ENCODE measurements at regions not wholly inside any gene's neighbourhood (a gene's known extent, or its start where the extent isn't known, plus 50 kb on each side); places are given as distances from the start of the nearest gene placed in this dataset.
"Not testable (repeated sequence)": the region's sequence is repeated elsewhere in the genome, so short reads cannot be mapped to it uniquely, and the experiment has no call there.

DNA sequence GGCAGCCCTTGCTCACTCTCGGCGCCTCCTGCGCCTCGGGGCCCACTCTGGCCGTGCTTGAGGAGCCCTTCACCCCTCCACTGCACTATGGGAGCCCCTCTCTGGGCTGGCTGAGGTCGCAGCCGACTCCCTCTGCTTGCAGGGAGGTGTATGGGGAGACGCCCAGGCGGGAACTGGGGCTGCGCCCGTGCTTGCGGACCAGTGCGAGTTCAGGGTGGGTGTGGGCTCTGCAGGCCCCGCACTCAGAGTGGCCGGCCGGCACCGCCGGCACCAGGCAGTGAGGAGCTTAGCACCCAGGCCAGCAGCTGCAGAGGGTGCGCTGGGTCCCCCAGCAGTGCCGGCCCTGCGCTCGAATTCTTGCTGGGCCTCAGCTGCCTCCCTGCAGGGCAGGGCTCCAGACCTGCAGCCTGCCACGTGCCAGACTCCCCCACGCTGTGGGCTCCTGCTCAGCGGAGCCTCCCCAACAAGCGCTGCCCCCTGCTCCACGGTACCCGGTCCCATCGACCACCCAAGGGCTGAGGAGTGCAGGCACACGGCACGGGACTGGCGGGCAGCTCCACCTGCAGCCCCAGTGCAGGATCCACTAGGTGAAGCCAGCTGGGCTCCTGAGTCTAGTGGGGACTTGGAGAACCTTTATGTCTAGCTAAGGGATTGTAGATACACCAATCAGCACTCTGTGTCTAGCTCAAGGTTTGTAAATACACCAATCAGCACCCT lies 54.0 kb upstream of the WWC2 start:
- H3K9ac ChIP-seq (replicated peaks; ENCODE audit: extremely low read depth, insufficient read depth, low read length); H3K4me3 ChIP-seq (replicated peaks in 1 of 3; ENCODE audit: insufficient read depth in 1 of 3, low read depth in 1 of 3, low read length in 3 of 3); BruUV-seq (replicated peaks); H3K9me1 ChIP-seq (replicated peaks; ENCODE audit: control insufficient read depth, extremely low read depth, insufficient read depth, low read length); H3K27me3 ChIP-seq (ENCODE audit: control insufficient read depth in 2 of 2, insufficient read depth in 2 of 2, low read length in 2 of 2); H4K20me1 ChIP-seq (replicated peaks; ENCODE audit: control insufficient read depth, extremely low read depth, insufficient read depth, low read length); DNase-seq (ENCODE audit: low read depth, low spot score); H3K27ac ChIP-seq (ENCODE audit: insufficient read depth, low read depth, low read length); intact Hi-C loops (cut with micrococcal nuclease); H3K36me3 ChIP-seq (ENCODE audit: control insufficient read depth in 2 of 2, extremely low read depth in 1 of 2, insufficient read depth in 2 of 2, low read length in 2 of 2); dilution Hi-C loops (cut with MboI; ENCODE audit: extremely low pct_ligation_motif_present, low sequenced_read_pairs); H3K9me3 ChIP-seq (replicated peaks; ENCODE audit: control insufficient read depth, insufficient read depth, low read length); H2AFZ ChIP-seq (ENCODE audit: low read depth, low read length); POLR2A ChIA-PET; H3K79me2 ChIP-seq (ENCODE audit: control insufficient read depth, insufficient read depth, low read length); H3K4me2 ChIP-seq (ENCODE audit: insufficient read depth, low read length); CTCF ChIA-PET; FAIRE-seq; H3K4me1 ChIP-seq (ENCODE audit: control insufficient read depth, extremely low read depth, insufficient read depth, low read length): not testable (repeated sequence)

DNA sequence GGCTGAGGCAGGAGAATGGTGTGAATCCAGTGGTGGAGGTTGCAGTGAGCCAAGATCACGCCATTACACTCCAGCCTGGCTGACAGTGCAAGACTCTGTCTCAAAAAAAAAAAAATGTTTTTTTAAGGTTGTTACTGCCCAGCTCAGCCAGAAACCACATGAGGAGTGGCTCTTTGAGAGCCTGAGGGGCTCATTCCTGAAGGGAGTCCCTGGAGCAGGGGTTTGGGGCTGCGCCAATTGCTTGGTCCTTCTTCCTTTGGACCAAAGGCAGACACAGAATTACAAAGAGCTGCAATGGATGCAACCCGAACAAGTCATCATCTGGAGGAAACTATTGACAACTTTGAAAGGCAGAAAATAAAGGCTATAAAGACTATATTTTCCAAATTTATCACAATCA lies 60.6 kb upstream of the WWC2 start:
- no peak overlapping the region for H3K4me2 ChIP-seq (ENCODE audit: insufficient read depth, low read length)
- BruUV-seq (replicated peaks): no TSS peak
- dilution Hi-C loops (cut with MboI; ENCODE audit: extremely low pct_ligation_motif_present, low sequenced_read_pairs) (no loop called here), intact Hi-C loops (cut with micrococcal nuclease) (no loop called here)
- TF ChIP-seq MYC (IDR thresholded peaks at IDR 0.05; ENCODE audit: low read depth, low read length) (no peak), FOS (IDR thresholded peaks at IDR 0.05; ENCODE audit: borderline replicate concordance, insufficient read depth, low read length) (no peak), POLR2A (IDR thresholded peaks at IDR 0.05; ENCODE audit: low read depth, low read length) (no peak), MAX (IDR thresholded peaks at IDR 0.05; ENCODE audit: insufficient read depth, insufficient read length) (no peak), POLR2AphosphoS5 (IDR thresholded peaks at IDR 0.05; ENCODE audit: insufficient read depth, low read depth, low read length) (no peak), GATA2 (IDR thresholded peaks at IDR 0.05; ENCODE audit: insufficient read depth, insufficient read length, low read depth, low read length) (no peak), EZH2 (IDR thresholded peaks at IDR 0.05; ENCODE audit: borderline replicate concordance, low read depth, low read length, severe bottlenecking) (no peak)
- TF ChIP-seq, protein P1, sequence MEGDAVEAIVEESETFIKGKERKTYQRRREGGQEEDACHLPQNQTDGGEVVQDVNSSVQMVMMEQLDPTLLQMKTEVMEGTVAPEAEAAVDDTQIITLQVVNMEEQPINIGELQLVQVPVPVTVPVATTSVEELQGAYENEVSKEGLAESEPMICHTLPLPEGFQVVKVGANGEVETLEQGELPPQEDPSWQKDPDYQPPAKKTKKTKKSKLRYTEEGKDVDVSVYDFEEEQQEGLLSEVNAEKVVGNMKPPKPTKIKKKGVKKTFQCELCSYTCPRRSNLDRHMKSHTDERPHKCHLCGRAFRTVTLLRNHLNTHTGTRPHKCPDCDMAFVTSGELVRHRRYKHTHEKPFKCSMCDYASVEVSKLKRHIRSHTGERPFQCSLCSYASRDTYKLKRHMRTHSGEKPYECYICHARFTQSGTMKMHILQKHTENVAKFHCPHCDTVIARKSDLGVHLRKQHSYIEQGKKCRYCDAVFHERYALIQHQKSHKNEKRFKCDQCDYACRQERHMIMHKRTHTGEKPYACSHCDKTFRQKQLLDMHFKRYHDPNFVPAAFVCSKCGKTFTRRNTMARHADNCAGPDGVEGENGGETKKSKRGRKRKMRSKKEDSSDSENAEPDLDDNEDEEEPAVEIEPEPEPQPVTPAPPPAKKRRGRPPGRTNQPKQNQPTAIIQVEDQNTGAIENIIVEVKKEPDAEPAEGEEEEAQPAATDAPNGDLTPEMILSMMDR (IDR thresholded peaks at IDR 0.05; ENCODE audit: extremely low read depth in 1 of 2, insufficient read depth in 1 of 2, low read depth in 1 of 2, low read length in 2 of 2): no peak
- FAIRE-seq: no peak
- no peaks in the 10 kb centered on the region for H3K79me2 ChIP-seq (ENCODE audit: control insufficient read depth, insufficient read depth, low read length)
- H3K27ac ChIP-seq (ENCODE audit: insufficient read depth, low read depth, low read length): no peak overlapping the region
- no peak overlapping the region for H3K4me3 ChIP-seq (replicated peaks in 1 of 3; ENCODE audit: insufficient read depth in 1 of 3, low read depth in 1 of 3, low read length in 3 of 3)
- no peaks in the 10 kb centered on the region for H3K9me3 ChIP-seq (replicated peaks; ENCODE audit: control insufficient read depth, insufficient read depth, low read length)
- H3K27me3 ChIP-seq (ENCODE audit: control insufficient read depth in 2 of 2, insufficient read depth in 2 of 2, low read length in 2 of 2): peaks cover 0 to 2% of the 10 kb centered on the region in 2 experiments
- POLR2A ChIA-PET: no interaction called here
- H2AFZ ChIP-seq (ENCODE audit: low read depth, low read length): no peak overlapping the region
- no peaks in the 10 kb centered on the region for H3K9me1 ChIP-seq (replicated peaks; ENCODE audit: control insufficient read depth, extremely low read depth, insufficient read depth, low read length)
- no peak for DNase-seq (ENCODE audit: low read depth, low spot score)
- H3K4me1 ChIP-seq (ENCODE audit: control insufficient read depth, extremely low read depth, insufficient read depth, low read length): no peaks in the 10 kb centered on the region
- CTCF ChIA-PET: no interaction called here
- H3K36me3 ChIP-seq (ENCODE audit: control insufficient read depth in 2 of 2, extremely low read depth in 1 of 2, insufficient read depth in 2 of 2, low read length in 2 of 2): no peaks in the 10 kb centered on the region
- H3K9ac ChIP-seq (replicated peaks; ENCODE audit: extremely low read depth, insufficient read depth, low read length): no peak overlapping the region
- H4K20me1 ChIP-seq (replicated peaks; ENCODE audit: control insufficient read depth, extremely low read depth, insufficient read depth, low read length): no peaks in the 10 kb centered on the region
